Nephron (organoid): ENCODE measurements at regions not wholly inside any gene's neighbourhood (a gene's known extent, or its start where the extent isn't known, plus 50 kb on each side); places are given as distances from the start of the nearest gene placed in this dataset.
A peak's percentile ranks its signal among the peaks of the same experiment; 100 is the strongest.

ENCODE experiments used
- H3K27ac Mint-ChIP-seq, 3 experiments: 2 replicates each; pipeline ENCODE4 v1.8.0; 2020; ENCODE audit warnings: mixed read lengths in 3 of 3, mild to moderate bottlenecking in 2 of 3, moderate library complexity in 1 of 3
- H3K27me3 Mint-ChIP-seq: 2 replicates; pipeline ENCODE4 v1.8.0; 2021; ENCODE audit warnings: low read depth, mild to moderate bottlenecking, moderate library complexity, mixed read lengths
- H3K36me3 Mint-ChIP-seq: 2 replicates; pipeline ENCODE4 v1.8.0; 2020; ENCODE audit warnings: low read depth, mixed read lengths
- H3K4me1 Mint-ChIP-seq: 2 replicates; pipeline ENCODE4 v1.8.0; 2020; ENCODE audit warnings: mixed read lengths
- H3K4me3 Mint-ChIP-seq, 3 experiments: 2 replicates each; pipeline ENCODE4 v1.8.0; 2020; ENCODE audit warnings: mild to moderate bottlenecking in 3 of 3, mixed read lengths in 3 of 3, moderate library complexity in 2 of 3
- H3K9me3 Mint-ChIP-seq: 2 replicates; pipeline ENCODE4 v1.8.0; 2020; ENCODE audit warnings: mixed read lengths
- CTCF ChIP-seq, 3 experiments: fragments of 200-600 bp; sonication (generic); IDR thresholded peaks; one replicate each; pipeline ENCODE4 v1.5.0; 2021; ENCODE audit warnings: antibody characterized with exemption in 3 of 3; ENCODE audit not compliant: unreplicated experiment in 3 of 3

- Mint-ChIP-seq H3K36me3 (no peaks in the 10 kb centered on the region), H3K9me3 (peaks cover 6% of the 10 kb centered on the region), H3K27ac (peak overlapping the region in 2 of 3 experiments; percentile 31 to 33), H3K27me3 (peaks cover 10% of the 10 kb centered on the region), H3K4me1 (peaks cover 11% of the 10 kb centered on the region), H3K4me3 (no peak overlapping the region)
- no peak for TF ChIP-seq CTCF (IDR thresholded peaks at IDR 0.05; ENCODE audit: unreplicated experiment in 3 of 3)
These were observed 215.9 kb downstream of the BARX2 start for GRCh38 chr11:129591527-129591926.

DNA sequence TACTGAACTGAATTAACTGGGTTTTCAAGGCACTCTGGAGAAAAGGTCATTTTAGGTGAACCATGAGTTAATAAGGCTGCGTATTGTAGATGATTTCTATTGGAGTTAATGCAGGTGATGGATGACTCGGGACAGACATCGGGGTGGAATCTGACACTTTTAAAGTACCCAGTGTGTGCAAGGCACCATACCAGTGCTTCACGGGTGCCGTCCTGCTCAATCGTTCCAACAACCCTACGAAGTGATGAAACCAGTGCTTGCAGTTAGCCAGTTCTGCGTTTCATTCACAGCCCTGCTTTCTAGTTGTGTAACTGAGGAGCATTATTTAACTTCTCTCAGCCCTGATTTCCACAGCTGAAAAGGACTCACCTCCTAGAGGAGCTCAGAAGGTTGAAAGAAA, 216.5 kb downstream of the BARX2 start:
- peaks cover 6% of the 10 kb centered on the region for H3K9me3 Mint-ChIP-seq
- H3K27ac Mint-ChIP-seq = peak overlapping the region in 1 of 3 experiments; percentile 31
- H3K4me1 Mint-ChIP-seq = peaks cover 11% of the 10 kb centered on the region
- H3K4me3 Mint-ChIP-seq = no peak overlapping the region
- no peak for TF ChIP-seq CTCF (IDR thresholded peaks at IDR 0.05; ENCODE audit: unreplicated experiment in 3 of 3)
- H3K27me3 Mint-ChIP-seq = peaks cover 7% of the 10 kb centered on the region
- H3K36me3 Mint-ChIP-seq = no peaks in the 10 kb centered on the region

DNA sequence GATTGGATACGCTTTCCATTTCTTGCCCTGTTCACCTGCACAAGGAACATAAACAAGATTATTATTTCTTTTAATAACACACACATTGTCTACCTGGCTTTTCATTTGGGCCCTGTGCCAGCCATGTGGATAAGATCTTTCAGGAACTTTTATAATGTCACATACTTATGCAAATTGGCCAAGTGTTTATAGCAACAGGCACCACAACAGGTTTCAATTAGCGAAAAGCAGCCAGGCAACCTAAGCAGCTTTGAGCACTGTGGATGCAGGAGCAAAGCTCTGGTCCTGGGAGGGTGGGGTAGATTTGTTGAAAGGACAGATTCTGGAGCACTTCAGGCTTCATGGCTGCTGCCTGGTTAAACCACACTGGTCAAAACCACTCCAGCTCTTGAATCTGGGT, 217.4 kb downstream of the BARX2 start:
- peaks cover 8% of the 10 kb centered on the region for H3K9me3 Mint-ChIP-seq
- peaks cover 11% of the 10 kb centered on the region for H3K4me1 Mint-ChIP-seq
- H3K27ac Mint-ChIP-seq = peak overlapping the region; percentile 20 to 81 (median 57)
- peaks cover 7% of the 10 kb centered on the region for H3K27me3 Mint-ChIP-seq
- H3K4me3 Mint-ChIP-seq = no peak overlapping the region
- H3K36me3 Mint-ChIP-seq = no peaks in the 10 kb centered on the region
- TF ChIP-seq CTCF (IDR thresholded peaks at IDR 0.05; ENCODE audit: unreplicated experiment in 3 of 3) = no peak

GRCh38 chr11:129595038-129595962, 219.7 kb downstream of the BARX2 start:
- H3K36me3 Mint-ChIP-seq = no peaks in the 10 kb centered on the region
- no peak overlapping the region for H3K4me3 Mint-ChIP-seq
- H3K27me3 Mint-ChIP-seq = peaks cover 7% of the 10 kb centered on the region
- peaks cover 11% of the 10 kb centered on the region for H3K4me1 Mint-ChIP-seq
- no peak for TF ChIP-seq CTCF (IDR thresholded peaks at IDR 0.05; ENCODE audit: unreplicated experiment in 3 of 3)
- peaks cover 17% of the 10 kb centered on the region for H3K9me3 Mint-ChIP-seq
- peak overlapping the region in 2 of 3 experiments; percentile 24 to 61 for H3K27ac Mint-ChIP-seq

- Mint-ChIP-seq H3K27me3 (peaks cover 7% of the 10 kb centered on the region), H3K36me3 (peaks cover 4% of the 10 kb centered on the region), H3K9me3 (peaks cover 27% of the 10 kb centered on the region), H3K27ac (no peak overlapping the region), H3K4me3 (no peak overlapping the region), H3K4me1 (peaks cover 11% of the 10 kb centered on the region)
- no peak for TF ChIP-seq CTCF (IDR thresholded peaks at IDR 0.05; ENCODE audit: unreplicated experiment in 3 of 3)
These were observed 219.3 kb upstream of the TMEM45B start for GRCh38 chr11:129596351-129596750.

GRCh38 chr11:129598378-129598777, 217.3 kb upstream of the TMEM45B start:
- peaks cover 25% of the 10 kb centered on the region for H3K9me3 Mint-ChIP-seq
- H3K27ac Mint-ChIP-seq = no peak overlapping the region
- H3K27me3 Mint-ChIP-seq = peaks cover 4% of the 10 kb centered on the region
- no peak for TF ChIP-seq CTCF (IDR thresholded peaks at IDR 0.05; ENCODE audit: unreplicated experiment in 3 of 3)
- H3K4me1 Mint-ChIP-seq = peaks cover 11% of the 10 kb centered on the region
- no peak overlapping the region for H3K4me3 Mint-ChIP-seq
- peaks cover 5% of the 10 kb centered on the region for H3K36me3 Mint-ChIP-seq
